Fibroblast of the aortic adventitia (primary cell): ENCODE measurements at regions not wholly inside any gene's neighbourhood (a gene's known extent, or its start where the extent isn't known, plus 50 kb on each side); places are given as distances from the start of the nearest gene placed in this dataset.

Experiments used
- DNase-seq: peaks from one replicate; pipeline ENCODE4 v3.0.0-alpha.2; 2010; ENCODE audit warnings: low read depth
- H3K4me3 ChIP-seq: 2 replicates; pipeline ENCODE4 v1.5.1; 2011; ENCODE audit warnings: low read depth, mild to moderate bottlenecking, control low read depth, low read length, moderate library complexity
- CTCF ChIP-seq: IDR thresholded peaks from 2 replicates; pipeline ENCODE4 v1.5.1; 2011; ENCODE audit warnings: mild to moderate bottlenecking, low read length, control low read depth, inconsistent platforms; ENCODE audit not compliant: insufficient read depth

DNA sequence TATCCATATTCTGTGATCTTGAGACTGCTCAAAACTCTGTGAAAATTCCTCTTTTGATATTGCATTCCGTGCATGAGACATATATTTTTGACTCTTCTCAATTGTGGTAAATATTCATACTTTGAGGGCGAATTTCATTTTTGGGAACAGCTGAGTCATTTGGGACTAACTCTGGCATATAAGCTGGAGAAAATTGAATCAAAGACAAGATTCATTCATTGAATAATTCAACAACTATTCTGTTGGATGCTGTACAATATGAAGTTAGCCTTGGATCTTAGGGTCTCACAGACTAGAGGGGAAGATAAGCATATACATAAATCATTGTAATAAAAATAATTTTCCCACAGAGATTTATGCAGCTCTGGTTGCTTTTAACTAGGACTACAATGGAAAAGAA, 183.2 kb upstream of the NEBL start:
- no peak overlapping the region for H3K4me3 ChIP-seq
- DNase-seq: peak; percentile 68
- no peak for TF ChIP-seq CTCF

DNA sequence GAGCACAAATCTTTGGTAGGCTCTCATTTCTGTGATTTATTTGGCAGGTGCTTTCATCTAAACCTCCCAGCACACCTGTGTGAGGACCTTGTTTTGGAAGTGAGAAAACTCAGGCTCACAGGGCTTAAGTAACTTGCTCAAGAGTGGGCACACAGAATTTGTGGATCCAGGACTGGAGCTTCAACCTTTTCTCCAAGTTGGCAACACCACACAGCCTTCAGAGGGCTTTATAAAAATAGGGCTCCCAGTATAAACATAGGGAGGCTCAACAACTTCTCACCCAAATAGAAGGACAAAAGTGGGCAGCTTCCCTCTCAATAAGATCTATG, 182.2 kb upstream of the NEBL start:
- DNase-seq: no peak
- H3K4me3 ChIP-seq: no peak overlapping the region
- TF ChIP-seq CTCF: no peak

GRCh38 chr10:21078410-21079329, 181.6 kb upstream of the NEBL start:
- H3K4me3 ChIP-seq: no peak overlapping the region
- TF ChIP-seq CTCF: peak; percentile 83
- peak; percentile 80 for DNase-seq

- TF ChIP-seq CTCF: no peak
- DNase-seq: no peak
- H3K4me3 ChIP-seq: no peak overlapping the region
Measured at GRCh38 chr10:21077681-21078080, 180.6 kb upstream of the NEBL start.

DNA sequence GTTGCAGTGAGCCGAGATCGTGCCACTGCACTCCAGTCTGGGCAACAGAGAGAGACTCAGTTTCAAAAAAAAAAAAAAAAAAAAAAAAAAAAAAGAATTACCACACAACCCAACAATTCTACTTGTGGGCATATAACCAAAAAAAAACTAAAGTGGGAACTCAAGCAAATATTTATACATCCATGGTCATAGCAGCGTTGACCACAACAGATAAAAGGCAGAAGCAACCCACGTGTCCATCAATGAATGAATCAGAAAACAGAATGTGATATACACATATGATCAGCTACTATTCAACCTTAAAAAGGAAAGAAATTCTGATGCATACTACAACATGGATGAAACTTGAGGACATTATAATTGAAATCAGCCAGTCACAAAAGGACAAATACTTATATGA, 179.3 kb upstream of the NEBL start:
- no peak overlapping the region for H3K4me3 ChIP-seq
- DNase-seq: no peak
- no peak for TF ChIP-seq CTCF

DNA sequence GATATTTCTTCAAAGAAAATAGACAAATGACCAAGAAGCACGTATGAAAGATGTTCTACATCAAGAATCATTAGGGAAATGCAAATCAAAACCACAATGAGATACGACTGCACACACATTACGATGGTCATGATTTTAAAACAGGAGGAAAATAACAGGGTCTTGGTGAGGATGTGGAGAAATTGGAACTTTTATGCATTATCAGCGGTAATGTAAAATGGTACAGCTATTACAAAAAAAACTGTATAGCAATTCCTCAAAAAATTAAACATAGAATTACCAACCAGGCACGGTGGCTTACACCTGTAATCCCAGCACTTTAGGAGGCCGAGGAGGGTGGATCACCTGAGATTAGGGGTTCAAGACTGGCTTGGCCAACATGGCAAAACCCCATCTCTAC, 178.8 kb upstream of the NEBL start:
- DNase-seq: no peak
- no peak for TF ChIP-seq CTCF
- no peak overlapping the region for H3K4me3 ChIP-seq

DNA sequence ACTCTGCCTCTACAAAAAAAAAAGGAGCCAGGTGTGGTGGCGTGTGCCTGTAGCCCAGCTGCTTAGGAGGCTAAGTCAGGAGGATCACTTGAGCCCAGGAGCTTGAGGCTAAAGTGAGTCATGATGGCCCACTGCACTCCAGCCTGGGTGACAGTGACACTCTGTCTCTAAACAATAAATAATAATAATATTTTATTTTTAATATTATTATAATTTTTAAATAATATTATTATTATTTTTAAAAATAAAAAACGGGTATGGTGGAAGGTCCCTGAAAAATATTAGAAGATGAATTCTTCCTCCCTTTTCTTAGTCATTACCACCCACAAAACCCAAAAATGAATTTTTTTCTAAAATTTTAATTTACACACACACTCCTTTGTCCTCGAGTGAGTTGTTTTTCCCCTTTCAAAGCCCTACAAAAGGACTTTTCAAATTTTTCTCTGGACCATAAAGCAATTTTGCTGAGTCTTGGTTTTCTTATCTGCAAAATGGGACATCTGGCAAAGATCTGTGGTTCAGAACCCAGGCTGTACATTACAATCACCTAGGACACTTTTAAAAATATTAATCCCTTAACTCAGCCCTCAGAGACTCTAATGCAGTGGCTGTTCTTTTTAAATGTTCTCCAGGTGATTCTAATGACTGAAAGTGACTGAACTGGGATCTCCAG, 174.0 kb upstream of the NEBL start:
- TF ChIP-seq CTCF: no peak
- no peak overlapping the region for H3K4me3 ChIP-seq
- DNase-seq: no peak
